Activated T-cell treated with anti-CD3 and anti-CD28 coated beads for 4 hours (primary cell): ENCODE measurements at regions not wholly inside any gene's neighbourhood (a gene's known extent, or its start where the extent isn't known, plus 50 kb on each side); places are given as distances from the start of the nearest gene placed in this dataset.

ENCODE experiments used
- DNase-seq: peaks from one replicate; pipeline ENCODE4 v3.0.0-alpha.2; 2020

GRCh38 chr7:41878309-41879295 lies 175.7 kb upstream of the INHBA start:
- DNase-seq, result no peak

DNA sequence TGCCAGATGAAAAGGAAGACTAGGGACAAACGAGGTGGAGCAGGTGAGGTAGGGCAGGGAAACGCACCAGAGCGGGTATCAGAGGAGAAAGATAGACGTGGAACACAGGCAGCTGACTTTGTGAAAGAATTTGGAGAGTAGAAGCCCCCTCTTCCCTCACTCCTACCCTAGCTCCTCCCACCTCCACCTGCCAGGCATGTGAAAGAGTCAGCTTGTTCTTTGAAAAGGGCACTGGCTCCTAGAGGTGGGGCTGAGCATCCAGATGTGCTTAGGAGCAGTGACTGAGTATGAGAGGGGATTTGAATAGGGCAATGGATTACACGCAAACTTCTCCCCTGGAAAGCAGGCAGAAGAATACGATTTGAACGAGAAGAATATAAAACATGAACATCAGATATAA lies 174.2 kb upstream of the INHBA start:
- DNase-seq, result no peak

DNA sequence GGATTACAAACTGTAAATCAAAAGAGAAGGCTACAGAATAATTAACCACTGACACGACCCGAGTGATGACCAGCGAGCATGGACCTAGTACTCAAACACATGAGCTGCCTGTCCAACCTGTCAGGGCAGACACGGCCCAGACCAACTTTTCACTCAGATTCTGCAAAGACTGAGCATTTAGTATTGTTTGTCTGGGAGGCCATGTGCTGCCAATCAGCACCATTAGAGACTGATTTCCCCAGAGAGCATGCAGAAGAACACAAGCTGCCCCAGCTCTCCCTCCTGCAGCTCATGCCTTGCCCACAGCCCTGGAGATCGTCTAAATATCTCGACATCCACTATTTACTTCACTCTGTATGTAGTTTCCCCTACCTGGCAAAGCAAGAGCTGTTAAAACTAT lies 172.6 kb upstream of the INHBA start:
- DNase-seq, result no peak

DNA sequence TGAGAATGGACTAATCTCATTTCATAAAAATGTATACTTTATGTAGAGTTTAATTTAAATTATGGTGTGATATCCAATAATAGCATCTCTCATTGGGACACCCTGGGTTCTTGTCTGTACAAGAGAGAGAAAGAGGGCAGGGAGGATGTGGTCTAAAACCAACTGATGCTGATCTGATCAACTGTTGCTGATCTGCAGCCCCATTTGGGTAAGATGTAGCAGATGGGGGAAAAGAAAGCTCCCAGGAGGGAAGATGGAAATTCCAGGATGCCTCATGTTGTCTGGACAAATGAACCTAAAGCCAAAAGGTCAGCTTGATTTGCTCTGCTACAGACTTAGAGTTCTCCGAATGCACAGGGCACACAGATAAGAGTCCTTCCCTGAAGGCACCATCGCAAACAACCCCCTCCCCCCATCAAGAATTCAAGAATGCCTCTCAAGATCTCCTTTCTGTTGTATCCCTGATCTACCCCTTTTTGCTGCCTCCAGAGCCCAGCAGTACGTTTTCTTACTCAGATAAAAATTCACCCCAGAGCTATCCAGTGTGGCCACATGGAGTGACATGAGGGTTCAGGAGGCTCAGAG lies 171.4 kb upstream of the INHBA start:
- DNase-seq, result no peak

DNA sequence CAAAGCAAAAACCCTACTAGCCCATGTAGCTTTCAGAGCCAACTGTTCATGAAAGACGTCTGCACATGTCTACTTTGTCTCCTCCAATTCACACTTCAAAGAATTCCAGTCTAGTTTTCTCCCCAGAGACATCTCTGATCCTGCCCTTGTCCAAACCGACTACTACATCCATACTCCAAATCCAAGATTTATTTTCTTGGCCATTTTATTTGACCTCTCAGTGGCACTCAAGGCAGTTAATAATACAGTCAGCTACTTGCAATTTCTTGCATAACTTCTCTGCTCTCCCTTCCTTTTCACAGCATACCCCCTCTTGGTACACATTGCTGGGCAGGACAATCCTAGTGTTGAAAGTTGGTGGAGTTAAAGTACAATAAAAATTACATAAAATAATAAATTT lies 170.9 kb upstream of the INHBA start:
- DNase-seq, result no peak

DNA sequence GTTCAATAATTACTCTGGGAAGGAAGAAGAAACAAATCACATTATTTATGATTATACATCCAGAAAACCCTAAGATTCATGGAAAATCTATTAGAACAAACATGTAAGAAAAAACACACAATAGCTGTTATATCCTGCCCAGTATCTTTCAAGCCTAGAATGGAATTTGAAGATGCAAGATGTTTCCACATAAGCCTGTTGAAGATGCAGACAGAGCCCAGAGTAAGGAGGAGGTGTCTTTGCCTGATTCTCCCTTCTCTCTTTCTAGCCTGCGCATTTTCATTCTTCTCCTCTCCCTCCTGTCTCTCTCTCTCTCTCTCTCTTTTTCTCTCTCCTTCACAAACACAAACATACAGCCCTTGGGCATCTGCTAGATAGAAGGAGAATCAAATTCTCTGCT lies 170.1 kb upstream of the INHBA start:
- no peak for DNase-seq

- DNase-seq, result no peak
Observed at GRCh38 chr7:41870461-41871138, 167.7 kb upstream of the INHBA start.

DNA sequence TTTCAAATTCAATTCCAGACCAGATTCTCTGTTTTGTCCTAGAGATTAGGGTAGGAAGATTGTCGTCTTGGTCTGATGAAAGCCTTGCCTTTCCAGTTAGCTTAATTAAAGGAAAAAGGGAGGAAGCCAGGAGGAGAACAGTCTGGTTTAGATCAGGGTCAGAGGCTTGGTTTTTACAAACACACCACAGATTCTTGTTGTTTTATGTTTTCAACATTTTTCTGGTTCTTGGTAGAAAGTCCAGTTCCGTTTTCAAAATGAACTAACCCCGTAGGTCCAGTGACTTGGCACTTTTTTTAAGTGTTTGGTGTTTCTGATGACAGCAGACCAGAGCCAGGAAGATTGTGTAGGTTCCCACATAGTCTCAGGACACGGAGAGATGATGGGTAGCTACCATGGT lies 167.1 kb upstream of the INHBA start:
- DNase-seq, result no peak

DNA sequence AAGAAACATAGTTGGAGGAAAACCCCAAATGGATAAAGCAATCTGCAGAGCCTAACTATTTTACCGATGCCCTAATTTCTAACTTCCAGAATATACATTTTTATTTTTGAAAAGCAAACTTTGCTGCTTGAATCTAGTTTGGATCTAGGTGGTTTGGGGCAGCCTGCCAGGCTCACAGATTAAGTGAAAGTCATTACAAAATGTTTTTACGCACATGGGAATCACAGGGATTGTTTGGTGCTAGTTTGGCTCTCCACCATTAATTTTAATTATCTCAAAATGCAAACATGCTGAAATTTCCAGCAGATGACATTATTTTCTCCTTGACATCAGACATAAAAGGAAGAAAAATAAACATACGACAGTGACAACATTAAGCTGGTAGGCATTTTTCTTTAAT lies 166.7 kb upstream of the INHBA start:
- DNase-seq, result no peak

DNA sequence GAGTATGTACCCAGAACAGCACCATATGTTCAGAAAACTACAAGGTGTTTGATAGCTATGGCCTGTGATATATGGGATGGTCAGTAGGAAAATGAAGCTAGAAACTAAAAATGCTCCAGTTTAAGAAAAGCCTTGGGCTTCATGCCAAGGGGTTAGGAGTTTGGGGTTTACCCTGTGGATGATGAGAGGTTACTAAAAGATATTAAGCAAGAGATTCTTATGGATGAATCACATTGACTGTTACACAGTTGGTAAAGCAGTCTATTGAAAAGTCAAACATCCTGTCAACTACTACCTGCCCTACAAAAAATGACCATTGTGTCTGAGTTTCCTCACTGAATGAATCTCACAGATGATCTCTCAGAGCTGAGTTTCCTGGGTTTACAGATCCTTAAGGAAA lies 166.2 kb upstream of the INHBA start:
- no peak for DNase-seq

- DNase-seq, result no peak
Observed at GRCh38 chr7:41867639-41868280, 164.9 kb upstream of the INHBA start.

DNA sequence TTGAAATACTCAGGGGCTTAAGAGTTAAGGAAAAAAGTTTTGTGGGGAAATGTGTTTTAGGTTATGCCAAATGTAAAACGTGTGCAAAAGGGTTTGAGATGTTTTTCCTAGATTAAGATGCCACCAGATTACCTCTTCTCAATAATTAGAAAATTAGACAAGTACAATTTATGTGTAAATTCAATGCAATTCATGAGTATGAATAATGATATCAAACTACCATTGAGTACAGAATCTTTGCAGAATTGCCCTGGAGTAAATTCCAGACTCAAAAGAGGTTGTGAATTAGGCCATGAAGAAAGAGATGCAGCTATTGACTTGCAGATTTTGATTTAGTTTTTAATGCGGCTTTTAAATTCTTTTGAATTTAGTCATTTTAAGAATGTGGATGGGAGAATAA lies 159.4 kb upstream of the INHBA start:
- DNase-seq, result no peak

DNA sequence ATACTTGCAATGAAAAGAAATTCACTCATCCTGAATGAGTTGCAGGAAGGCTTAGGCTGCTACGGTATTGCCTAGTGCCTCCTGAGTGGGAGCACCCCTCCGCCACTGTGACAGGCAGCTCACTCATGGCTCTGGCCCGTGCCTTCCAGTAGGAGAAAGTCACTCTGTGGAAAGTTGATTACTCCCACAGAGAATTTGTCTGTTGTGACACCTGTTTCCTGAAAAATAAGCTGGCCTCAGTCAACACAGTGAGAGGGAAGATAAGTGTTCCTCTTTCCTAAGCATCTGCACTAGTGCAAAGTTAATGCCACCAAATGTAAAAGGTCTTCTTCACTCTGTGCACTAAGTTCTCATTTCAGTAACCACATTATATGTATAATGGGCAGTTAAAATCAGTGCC lies 158.8 kb upstream of the INHBA start:
- no peak for DNase-seq

GRCh38 chr7:41858201-41858600 lies 155.3 kb upstream of the INHBA start:
- no peak for DNase-seq

DNA sequence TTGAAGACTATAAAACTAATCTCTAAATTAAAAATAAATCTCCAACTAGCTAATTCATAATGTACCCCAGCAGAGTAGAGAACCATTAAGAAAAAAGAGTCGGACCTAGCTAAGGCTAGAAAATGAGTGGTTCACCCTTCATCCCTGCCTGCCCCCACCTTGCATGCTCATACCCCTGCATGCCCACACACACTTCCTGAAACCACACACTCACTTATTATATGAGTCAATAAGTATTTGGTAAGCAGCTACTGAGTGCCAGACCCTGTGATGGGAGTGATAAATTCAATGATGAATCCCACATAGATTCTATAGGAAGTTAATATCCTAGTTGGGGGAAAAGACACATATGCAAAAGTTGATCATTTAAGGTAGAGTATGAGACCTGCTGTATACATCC lies 152.9 kb upstream of the INHBA start:
- DNase-seq, result no peak

- no peak for DNase-seq
Observed at GRCh38 chr7:41847606-41848005, 144.7 kb upstream of the INHBA start.

GRCh38 chr7:41847151-41847550 lies 144.3 kb upstream of the INHBA start:
- DNase-seq, result no peak

GRCh38 chr7:41842956-41843355 lies 140.1 kb upstream of the INHBA start:
- DNase-seq, result no peak

- DNase-seq, result no peak
Observed at GRCh38 chr7:41837916-41838315, 135.0 kb upstream of the INHBA start.

- DNase-seq, result no peak
Observed at GRCh38 chr7:41835976-41836530, 133.2 kb upstream of the INHBA start.

DNA sequence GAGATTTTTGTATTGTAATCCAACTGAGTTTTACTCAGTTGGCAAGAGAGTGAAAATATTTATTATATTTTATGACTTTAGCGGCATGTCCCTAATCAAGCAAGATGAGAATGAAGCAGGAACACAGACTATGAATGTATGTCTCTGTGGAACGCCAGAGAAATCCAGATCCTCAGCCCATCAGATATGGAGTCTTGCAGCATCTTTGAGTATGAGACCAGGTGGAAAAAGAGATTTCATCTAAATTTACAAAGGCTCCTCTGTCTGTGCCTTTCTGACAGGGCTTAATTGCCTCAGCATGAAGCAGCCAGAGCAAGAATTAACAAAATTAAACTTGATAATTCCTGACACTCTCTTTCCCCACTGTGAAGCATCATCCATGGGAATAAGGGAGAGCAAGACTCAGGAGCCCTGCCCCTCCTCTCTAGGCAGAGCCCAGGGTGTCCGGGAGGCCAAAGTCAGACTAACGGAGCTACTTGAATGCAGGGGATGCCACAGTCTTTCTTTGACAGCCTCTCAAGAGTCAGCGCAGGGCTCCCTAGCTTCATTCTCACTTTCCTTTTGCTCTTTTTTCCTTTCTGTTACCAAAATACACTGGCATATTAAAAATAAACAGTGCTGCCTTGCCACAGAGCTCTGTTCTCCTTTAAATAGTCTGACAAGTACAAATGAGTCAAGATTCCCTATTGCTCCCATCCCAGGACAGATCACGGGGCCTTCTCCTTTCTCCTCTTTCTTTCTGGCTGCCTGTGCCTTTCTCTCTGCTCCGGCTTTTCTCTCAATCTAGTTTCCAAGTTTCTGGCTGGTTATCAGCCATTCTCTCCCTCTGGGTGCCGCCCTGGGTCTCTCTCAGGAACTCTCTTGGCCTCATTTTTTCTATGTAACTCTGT lies 132.2 kb upstream of the INHBA start:
- DNase-seq, result no peak

DNA sequence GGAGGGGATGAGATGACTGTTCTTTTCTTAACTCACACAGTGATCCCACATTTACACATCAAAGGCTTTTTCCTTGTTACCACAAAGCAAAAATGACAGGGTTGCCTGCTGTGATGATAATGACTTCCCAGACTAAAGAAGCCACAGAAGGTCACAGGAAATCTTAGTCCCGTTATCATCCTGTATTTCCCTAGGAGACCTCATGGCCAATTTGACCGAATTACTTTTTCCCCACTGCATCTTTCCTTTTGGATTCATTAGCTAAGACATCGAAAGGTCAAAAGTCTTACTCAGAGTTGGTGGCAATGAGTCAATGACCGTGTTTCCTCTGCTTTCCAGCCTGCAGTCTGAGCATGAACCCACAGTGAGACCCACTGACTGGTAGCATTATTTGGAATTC lies 130.1 kb upstream of the INHBA start:
- no peak for DNase-seq
